ENCODE measurements at regions not wholly inside any gene's neighbourhood (a gene's known extent, or its start where the extent isn't known, plus 50 kb on each side); places are given as distances from the start of the nearest gene placed in this dataset.

- Histone ChIP-seq H3K4me3 (no peak overlapping the region), H3K4me1 (no peaks in the 10 kb centered on the region), H3K27me3 (no peaks in the 10 kb centered on the region), H3K36me3 (no peaks in the 10 kb centered on the region), H3K9me3 (no peaks in the 10 kb centered on the region), H3K27ac (no peak overlapping the region)
- no peak for ATAC-seq
- no peak for TF ChIP-seq POLR2A (IDR thresholded peaks at IDR 0.05)
- WGBS, 2 donors (ENCODE audit: low coverage in 1 of 2): 60% methylated on average over 1 of the region's 2 CpGs; no CpG with 5 or more reads in 1 of the 2 donors
These were observed 494.1 kb downstream of the GABRG1 start for GRCh38 chr4:45629717-45630116.

- no peaks in the 10 kb centered on the region for H3K9me3 ChIP-seq
- no peak for TF ChIP-seq CTCF (IDR thresholded peaks at IDR 0.05)
- no peak for TF ChIP-seq POLR2AphosphoS5 (IDR thresholded peaks at IDR 0.05)
- no peak for TF ChIP-seq POLR2A (IDR thresholded peaks at IDR 0.05)
- no peak for TF ChIP-seq EP300 (IDR thresholded peaks at IDR 0.05)
- H3K4me1 ChIP-seq: peaks cover 0 to 12% (median 0%) of the 10 kb centered on the region in 3 donors
- H3K36me3 ChIP-seq: no peaks in the 10 kb centered on the region
- H3K27me3 ChIP-seq: no peaks in the 10 kb centered on the region
- no peak overlapping the region for H3K4me3 ChIP-seq
- ATAC-seq: no peak
- no peak overlapping the region for H3K27ac ChIP-seq
- WGBS, 2 donors (ENCODE audit: low coverage in 1 of 2): 34 to 40% methylated on average over 1 to 2 of the region's 2 CpGs
These were observed 501.9 kb downstream of the GABRG1 start for GRCh38 chr4:45621971-45622370.

GRCh38 chr4:45620808-45621207 is 503.0 kb downstream of the GABRG1 start:
- Histone ChIP-seq H3K4me1 (peaks cover 0 to 12% (median 0%) of the 10 kb centered on the region in 3 donors), H3K27me3 (no peaks in the 10 kb centered on the region), H3K9me3 (no peaks in the 10 kb centered on the region), H3K4me3 (no peak overlapping the region), H3K36me3 (no peaks in the 10 kb centered on the region), H3K27ac (no peak overlapping the region)
- 31 to 67% methylated on average over 1 of the region's 1 CpG for WGBS, 2 donors (ENCODE audit: low coverage in 1 of 2)
- TF ChIP-seq POLR2AphosphoS5 (IDR thresholded peaks at IDR 0.05) (no peak), POLR2A (IDR thresholded peaks at IDR 0.05) (no peak), CTCF (IDR thresholded peaks at IDR 0.05) (no peak), EP300 (IDR thresholded peaks at IDR 0.05) (no peak)
- no peak for ATAC-seq

DNA sequence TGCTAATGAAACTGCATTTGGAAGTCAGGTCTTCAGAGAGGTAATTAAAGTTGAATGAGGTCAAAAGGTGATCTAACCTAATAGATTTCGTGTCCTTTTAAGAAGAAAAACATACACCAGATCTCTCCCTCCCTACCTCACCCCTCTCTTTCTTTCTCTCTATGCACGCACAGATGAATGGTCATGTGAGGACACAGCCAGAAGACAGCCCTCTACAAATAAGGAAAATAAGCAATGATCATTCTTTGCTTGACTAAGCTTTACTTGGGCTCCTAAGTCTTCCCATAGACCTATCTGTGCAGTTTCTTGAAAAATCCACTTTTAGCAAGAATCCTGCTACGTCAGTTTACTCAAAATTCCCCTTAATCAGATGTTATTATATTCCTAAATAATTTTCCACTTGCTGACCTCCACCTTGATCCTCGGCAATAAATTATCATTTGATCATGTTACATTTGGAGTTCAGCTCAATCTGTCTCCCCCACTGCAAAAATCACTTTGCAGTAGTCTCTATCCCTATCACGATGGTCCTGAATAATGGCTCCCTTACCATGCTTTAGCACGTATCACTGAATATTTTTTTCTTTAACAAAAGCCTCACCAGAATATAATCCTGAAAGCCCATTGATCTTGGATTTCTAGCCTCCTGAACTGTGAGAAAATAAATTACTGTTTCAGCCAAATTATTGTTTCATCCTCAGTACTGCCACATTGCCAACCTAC is 527.3 kb downstream of the GABRG1 start:
- H3K4me3 ChIP-seq: no peak overlapping the region
- ATAC-seq: no peak
- H3K36me3 ChIP-seq: no peaks in the 10 kb centered on the region
- no peaks in the 10 kb centered on the region for H3K9me3 ChIP-seq
- no peak for TF ChIP-seq EP300 (IDR thresholded peaks at IDR 0.05)
- no peak for TF ChIP-seq POLR2AphosphoS5 (IDR thresholded peaks at IDR 0.05)
- no peak for TF ChIP-seq CTCF (IDR thresholded peaks at IDR 0.05)
- no peak for TF ChIP-seq POLR2A (IDR thresholded peaks at IDR 0.05)
- no peaks in the 10 kb centered on the region for H3K4me1 ChIP-seq
- 71% methylated on average over 6 of the region's 6 CpGs for WGBS, 2 donors (ENCODE audit: low coverage in 1 of 2)
- H3K27ac ChIP-seq: no peak overlapping the region
- no peaks in the 10 kb centered on the region for H3K27me3 ChIP-seq

GRCh38 chr4:45580334-45580733 is 543.5 kb downstream of the GABRG1 start:
- TF ChIP-seq POLR2AphosphoS5 (IDR thresholded peaks at IDR 0.05) (no peak), CTCF (IDR thresholded peaks at IDR 0.05) (no peak), EP300 (IDR thresholded peaks at IDR 0.05) (no peak), POLR2A (IDR thresholded peaks at IDR 0.05) (no peak)
- Histone ChIP-seq H3K9me3 (no peaks in the 10 kb centered on the region), H3K4me1 (no peaks in the 10 kb centered on the region), H3K36me3 (no peaks in the 10 kb centered on the region), H3K27ac (no peak overlapping the region), H3K27me3 (no peaks in the 10 kb centered on the region), H3K4me3 (no peak overlapping the region)
- ATAC-seq: no peak
- WGBS, 2 donors (ENCODE audit: low coverage in 1 of 2): 5 to 6% methylated on average over 3 of the region's 3 CpGs
